ENCODE measurements at regions not wholly inside any gene's neighbourhood (a gene's known extent, or its start where the extent isn't known, plus 50 kb on each side); places are given as distances from the start of the nearest gene placed in this dataset.

- H3K27ac ChIP-seq, result no peak overlapping the region
- TF ChIP-seq CTCF (conservative IDR thresholded peaks at IDR 0.05), result no peak
These were observed 151.4 kb downstream of the RPIA start for GRCh38 chr2:88842656-88843460.

- no peak for TF ChIP-seq CTCF (conservative IDR thresholded peaks at IDR 0.05)
- H3K27ac ChIP-seq, result no peak overlapping the region
These were observed 152.2 kb downstream of the RPIA start for GRCh38 chr2:88843651-88844050.

- no peak for TF ChIP-seq CTCF (conservative IDR thresholded peaks at IDR 0.05)
- H3K27ac ChIP-seq, result no peak overlapping the region
These were observed 153.5 kb downstream of the RPIA start for GRCh38 chr2:88844960-88845359.

- no peak for TF ChIP-seq CTCF (conservative IDR thresholded peaks at IDR 0.05)
- H3K27ac ChIP-seq, result no peak overlapping the region
These were observed 154.5 kb downstream of the RPIA start for GRCh38 chr2:88845772-88846661.

GRCh38 chr2:88852753-88853402 is 161.4 kb downstream of the RPIA start:
- H3K27ac ChIP-seq, result no peak overlapping the region
- no peak for TF ChIP-seq CTCF (conservative IDR thresholded peaks at IDR 0.05)

- H3K27ac ChIP-seq, result no peak overlapping the region
- no peak for TF ChIP-seq CTCF (conservative IDR thresholded peaks at IDR 0.05)
These were observed 161.9 kb downstream of the RPIA start for GRCh38 chr2:88853403-88853790.

- no peak for TF ChIP-seq CTCF (conservative IDR thresholded peaks at IDR 0.05)
These were observed 163.1 kb downstream of the RPIA start for GRCh38 chr2:88854528-88854927.

More at GRCh38 chr2:88854528-88854927, 163.1 kb downstream of the RPIA start:
- H3K27ac ChIP-seq, result no peak overlapping the region
